ENCODE measurements at regions not wholly inside any gene's neighbourhood (a gene's known extent, or its start where the extent isn't known, plus 50 kb on each side); places are given as distances from the start of the nearest gene placed in this dataset.

- peaks cover 6 to 24% (median 16%) of the 10 kb centered on the region in 5 donors for H3K27me3 Mint-ChIP-seq
- POLR2A ChIA-PET = no interaction called here
These were observed 69.8 kb downstream of the CCDC71L start for GRCh38 chr7:106591146-106591545.

DNA sequence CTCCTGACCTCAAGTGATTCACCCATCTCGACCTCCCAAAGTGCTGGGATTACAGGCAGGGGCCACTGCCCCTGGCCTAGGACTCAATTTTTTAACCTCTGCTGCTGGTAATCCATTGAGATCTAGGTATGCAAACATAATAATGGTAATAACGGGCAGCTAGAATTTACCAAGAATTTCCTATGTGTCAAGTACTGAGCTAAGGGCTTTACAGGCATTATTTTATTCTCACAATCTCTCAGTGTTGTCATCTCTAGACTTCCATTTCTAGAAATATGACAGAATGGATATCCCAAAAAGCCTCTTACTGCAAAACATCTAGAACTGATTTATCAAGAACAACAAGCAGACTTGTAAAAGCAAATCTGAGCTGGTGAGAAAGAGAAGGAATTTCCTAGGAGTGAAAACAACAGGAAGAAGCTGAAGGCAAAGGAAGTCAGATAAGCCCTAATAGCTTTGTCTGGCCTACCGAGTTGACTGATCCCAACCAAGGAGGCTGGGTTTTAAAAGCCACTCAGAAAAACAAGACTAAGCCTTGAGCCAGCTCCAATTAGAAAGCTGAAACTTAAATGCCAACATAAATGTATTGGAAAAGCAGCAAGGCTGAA, 70.6 kb downstream of the CCDC71L start:
- Histone ChIP-seq H3K4me3 (ENCODE audit: low read length) (no peak overlapping the region), H3K4me1 (ENCODE audit: control insufficient read depth in 2 of 2, insufficient read depth in 2 of 2, low read length in 2 of 2) (no peaks in the 10 kb centered on the region), H3K9me3 (ENCODE audit: control insufficient read depth in 2 of 3, low read length in 3 of 3) (no peaks in the 10 kb centered on the region), H3K27ac (ENCODE audit: low read depth, low read length) (no peak overlapping the region), H3K27me3 (ENCODE audit: control insufficient read depth in 2 of 2, insufficient read depth in 2 of 2, low read length in 2 of 2) (no peaks in the 10 kb centered on the region), H3K36me3 (ENCODE audit: control insufficient read depth in 2 of 3, insufficient read depth in 3 of 3, low read length in 3 of 3) (no peaks in the 10 kb centered on the region)
- ATAC-seq = no peak
- peaks cover 0 to 3% (median 0%) of the 10 kb centered on the region in 11 donors for H3K9me3 Mint-ChIP-seq
- no peak for DNase-seq
- POLR2A ChIA-PET = no interaction called here
- peaks cover 0 to 2% (median 0%) of the 10 kb centered on the region in 7 donors for H3K4me1 Mint-ChIP-seq
- H3K27ac Mint-ChIP-seq = no peak overlapping the region
- H3K36me3 Mint-ChIP-seq = no peaks in the 10 kb centered on the region
- intact Hi-C loops (cut with micrococcal nuclease) = no loop called here
- no peak overlapping the region for H3K4me3 Mint-ChIP-seq
- peaks cover 6 to 18% (median 14%) of the 10 kb centered on the region in 5 donors for H3K27me3 Mint-ChIP-seq
- CTCF ChIA-PET = no interaction called here

More at GRCh38 chr7:106591146-106591545, 69.8 kb downstream of the CCDC71L start:
- H3K27me3 ChIP-seq (ENCODE audit: control insufficient read depth in 2 of 2, insufficient read depth in 2 of 2, low read length in 2 of 2) = no peaks in the 10 kb centered on the region
- Mint-ChIP-seq H3K27ac (no peak overlapping the region), H3K36me3 (no peaks in the 10 kb centered on the region), H3K4me1 (peaks cover 0 to 2% (median 0%) of the 10 kb centered on the region in 7 donors), H3K9me3 (peaks cover 0 to 3% (median 0%) of the 10 kb centered on the region in 11 donors), H3K4me3 (no peak overlapping the region)
- CTCF ChIA-PET = no interaction called here
- no peaks in the 10 kb centered on the region for H3K36me3 ChIP-seq (ENCODE audit: control insufficient read depth in 2 of 3, insufficient read depth in 3 of 3, low read length in 3 of 3)
- DNase-seq (no peak), ATAC-seq (no peak)
- no peak overlapping the region for H3K4me3 ChIP-seq (ENCODE audit: low read length)
- H3K9me3 ChIP-seq (ENCODE audit: control insufficient read depth in 2 of 3, low read length in 3 of 3) = no peaks in the 10 kb centered on the region
- H3K27ac ChIP-seq (ENCODE audit: low read depth, low read length) = no peak overlapping the region
- H3K4me1 ChIP-seq (ENCODE audit: control insufficient read depth in 2 of 2, insufficient read depth in 2 of 2, low read length in 2 of 2) = no peaks in the 10 kb centered on the region
- intact Hi-C loops (cut with micrococcal nuclease) = no loop called here

DNA sequence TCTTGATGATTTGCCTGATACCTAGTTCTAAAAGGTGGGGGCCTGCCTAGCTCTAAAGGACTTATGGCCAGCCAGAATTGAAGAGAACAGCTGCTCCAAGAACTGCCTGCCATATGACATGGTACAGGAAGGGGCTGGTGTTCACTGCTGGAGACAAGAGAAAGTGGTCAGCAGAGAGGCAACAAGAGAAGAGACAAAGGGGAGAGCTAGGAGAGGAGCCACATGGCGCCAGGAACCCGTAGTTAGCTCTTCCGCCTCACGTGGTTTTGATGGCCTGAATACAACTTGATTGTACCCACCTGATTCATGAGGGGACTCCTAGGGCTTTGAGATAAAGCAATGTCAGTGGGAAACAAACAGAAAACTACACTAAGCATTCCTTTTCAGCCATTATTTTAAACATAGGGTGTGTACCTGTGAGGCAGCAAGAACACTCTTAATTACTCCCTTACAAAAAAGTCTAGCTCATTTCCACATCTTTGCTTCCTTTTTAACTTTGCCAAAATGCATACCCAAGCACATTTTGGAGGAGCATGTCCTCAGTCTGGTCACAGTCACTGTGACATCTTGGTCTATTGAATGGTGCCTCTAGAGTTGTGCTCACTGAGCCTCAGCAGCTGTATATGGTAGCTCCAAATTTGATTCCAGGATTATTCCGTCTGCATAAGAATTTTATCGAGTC, 71.6 kb downstream of the CCDC71L start:
- intact Hi-C loops (cut with micrococcal nuclease) = no loop called here
- H3K27me3 Mint-ChIP-seq = peaks cover 6 to 18% (median 10%) of the 10 kb centered on the region in 5 donors
- POLR2A ChIA-PET = no interaction called here
- CTCF ChIA-PET = no interaction called here
- H3K4me1 ChIP-seq (ENCODE audit: control insufficient read depth in 2 of 2, insufficient read depth in 2 of 2, low read length in 2 of 2) = no peaks in the 10 kb centered on the region
- no peaks in the 10 kb centered on the region for H3K36me3 ChIP-seq (ENCODE audit: control insufficient read depth in 2 of 3, insufficient read depth in 3 of 3, low read length in 3 of 3)
- no peaks in the 10 kb centered on the region for H3K36me3 Mint-ChIP-seq
- H3K4me3 Mint-ChIP-seq = no peak overlapping the region
- peaks cover 0 to 3% (median 0%) of the 10 kb centered on the region in 11 donors for H3K9me3 Mint-ChIP-seq
- H3K27me3 ChIP-seq (ENCODE audit: control insufficient read depth in 2 of 2, insufficient read depth in 2 of 2, low read length in 2 of 2) = no peaks in the 10 kb centered on the region
- H3K4me3 ChIP-seq (ENCODE audit: low read length) = no peak overlapping the region
- ATAC-seq (no peak), DNase-seq (no peak)
- no peak overlapping the region for H3K27ac ChIP-seq (ENCODE audit: low read depth, low read length)
- H3K4me1 Mint-ChIP-seq = peaks cover 0 to 2% (median 0%) of the 10 kb centered on the region in 7 donors
- no peaks in the 10 kb centered on the region for H3K9me3 ChIP-seq (ENCODE audit: control insufficient read depth in 2 of 3, low read length in 3 of 3)
- no peak overlapping the region for H3K27ac Mint-ChIP-seq

GRCh38 chr7:106588422-106589197, 72.3 kb downstream of the CCDC71L start:
- Histone ChIP-seq H3K9me3 (ENCODE audit: control insufficient read depth in 2 of 3, low read length in 3 of 3) (no peaks in the 10 kb centered on the region), H3K4me1 (ENCODE audit: control insufficient read depth in 2 of 2, insufficient read depth in 2 of 2, low read length in 2 of 2) (no peaks in the 10 kb centered on the region), H3K27ac (ENCODE audit: low read depth, low read length) (no peak overlapping the region), H3K4me3 (ENCODE audit: low read length) (no peak overlapping the region), H3K36me3 (ENCODE audit: control insufficient read depth in 2 of 3, insufficient read depth in 3 of 3, low read length in 3 of 3) (no peaks in the 10 kb centered on the region), H3K27me3 (ENCODE audit: control insufficient read depth in 2 of 2, insufficient read depth in 2 of 2, low read length in 2 of 2) (no peaks in the 10 kb centered on the region)
- ChIA-PET CTCF (no interaction called here), POLR2A (no interaction called here)
- Mint-ChIP-seq H3K27ac (no peak overlapping the region), H3K36me3 (no peaks in the 10 kb centered on the region), H3K27me3 (peaks cover 6 to 18% (median 10%) of the 10 kb centered on the region in 5 donors), H3K4me1 (peaks cover 0 to 2% (median 0%) of the 10 kb centered on the region in 7 donors), H3K9me3 (peaks cover 0 to 8% (median 0%) of the 10 kb centered on the region in 11 donors), H3K4me3 (no peak overlapping the region)
- ATAC-seq = no peak
- DNase-seq = no peak
- intact Hi-C loops (cut with micrococcal nuclease) = no loop called here

DNA sequence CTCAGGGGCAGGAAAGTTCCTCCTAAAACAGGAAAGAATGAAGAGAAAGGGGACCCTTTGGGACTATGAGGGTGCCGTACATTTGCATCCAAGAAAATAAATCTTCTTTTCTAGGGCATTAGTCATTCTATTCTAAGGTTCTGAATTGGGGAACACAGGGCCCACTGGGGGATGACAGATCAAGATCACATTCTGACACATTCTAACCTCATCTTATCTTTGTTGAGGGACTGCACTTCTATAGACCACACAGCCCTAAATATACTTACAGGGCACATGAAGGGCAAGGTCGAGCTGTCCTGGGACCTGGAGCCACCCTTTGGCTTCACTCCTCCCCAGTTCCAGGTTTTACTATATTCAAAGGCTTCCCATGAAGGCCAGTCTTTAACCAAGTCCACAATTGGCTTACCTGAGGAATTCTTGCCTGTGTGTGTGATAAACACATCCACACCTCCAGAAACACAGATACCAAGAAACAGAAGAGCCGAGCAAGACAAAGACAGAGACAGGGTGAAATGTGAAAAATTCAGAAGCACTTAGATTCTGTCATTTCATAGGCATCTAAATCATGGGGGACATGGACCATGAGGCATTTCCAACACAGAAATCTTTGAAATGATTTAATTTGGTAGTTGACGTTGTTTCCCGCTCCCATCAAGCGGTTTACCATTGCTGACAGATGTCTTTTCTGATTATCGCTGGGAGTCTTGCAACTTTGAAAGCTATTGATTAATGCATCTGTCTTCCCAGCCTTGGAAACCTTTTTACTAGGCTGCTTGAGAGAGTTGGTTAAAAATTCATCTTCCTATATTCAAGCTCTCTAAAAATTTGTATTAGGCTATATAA, 75.8 kb downstream of the CCDC71L start:
- Histone ChIP-seq H3K27ac (ENCODE audit: low read depth, low read length) (no peak overlapping the region), H3K4me3 (ENCODE audit: low read length) (no peak overlapping the region), H3K4me1 (ENCODE audit: control insufficient read depth in 2 of 2, insufficient read depth in 2 of 2, low read length in 2 of 2) (no peaks in the 10 kb centered on the region), H3K27me3 (ENCODE audit: control insufficient read depth in 2 of 2, insufficient read depth in 2 of 2, low read length in 2 of 2) (no peaks in the 10 kb centered on the region), H3K36me3 (ENCODE audit: control insufficient read depth in 2 of 3, insufficient read depth in 3 of 3, low read length in 3 of 3) (no peaks in the 10 kb centered on the region), H3K9me3 (ENCODE audit: control insufficient read depth in 2 of 3, low read length in 3 of 3) (no peaks in the 10 kb centered on the region)
- intact Hi-C loops (cut with micrococcal nuclease) = no loop called here
- H3K4me1 Mint-ChIP-seq = peaks cover 0 to 2% (median 0%) of the 10 kb centered on the region in 7 donors
- DNase-seq = no peak
- no peak overlapping the region for H3K4me3 Mint-ChIP-seq
- ChIA-PET CTCF (no interaction called here), POLR2A (no interaction called here)
- no peak overlapping the region for H3K27ac Mint-ChIP-seq
- H3K9me3 Mint-ChIP-seq = peaks cover 0 to 11% (median 0%) of the 10 kb centered on the region in 11 donors
- no peaks in the 10 kb centered on the region for H3K36me3 Mint-ChIP-seq
- peaks cover under 1 to 13% (median 7%) of the 10 kb centered on the region in 5 donors for H3K27me3 Mint-ChIP-seq
- no peak for ATAC-seq

Measured in naive thymus-derived CD4-positive, alpha-beta T cell (primary cell).